Common myeloid progenitor, CD34-positive (primary cell): ENCODE measurements at regions not wholly inside any gene's neighbourhood (a gene's known extent, or its start where the extent isn't known, plus 50 kb on each side); places are given as distances from the start of the nearest gene placed in this dataset.
"Not testable (repeated sequence)": the region's sequence is repeated elsewhere in the genome, so short reads cannot be mapped to it uniquely, and the experiment has no call there.

ENCODE experiments used
- CTCF ChIA-PET: fragments of 350-600 bp; sonication (Branson Sonifier 250); formaldehyde crosslinking; loops from one replicate; lab custom pipeline; 2021; ENCODE audit warnings: antibody characterized with exemption; lab: Charles Lee
- POLR2A ChIA-PET: fragments of 350-600 bp; sonication (Branson Sonifier 250); formaldehyde crosslinking; loops from one replicate; lab custom pipeline; 2021; ENCODE audit warnings: antibody characterized with exemption; lab: Charles Lee
- DNase-seq, 3 donors: peaks; one replicate each; pipeline versions ENCODE4 v3.0.0 to v3.0.0-alpha.2; 2013
- H3K27ac ChIP-seq, 2 experiments: 1 replicate in 1 of 2; 2 replicates in 1 of 2; pipeline ENCODE4 v1.7.0; 2013; ENCODE audit warnings: inconsistent platforms in 2 of 2, low read length in 2 of 2, mild to moderate bottlenecking in 2 of 2, low read depth in 1 of 2, moderate library complexity in 1 of 2; ENCODE audit not compliant: severe bottlenecking in 2 of 2, insufficient read depth in 1 of 2, poor library complexity in 1 of 2
- H3K27me3 ChIP-seq, 5 experiments: replicated peaks in 2 of 5; 1 replicate in 3 of 5; 2 replicates in 2 of 5; pipeline versions ENCODE4 v1.6.1 to v1.7.0; 2013; ENCODE audit warnings: low read length in 4 of 5, mild to moderate bottlenecking in 2 of 5, moderate library complexity in 2 of 5, inconsistent platforms in 1 of 5; ENCODE audit not compliant: insufficient read depth in 5 of 5, control insufficient read depth in 4 of 5
- H3K36me3 ChIP-seq, 4 experiments: 1 replicate in 2 of 4; 2 replicates in 2 of 4; pipeline versions ENCODE4 v1.6.1 to v1.7.0; 2013; ENCODE audit warnings: low read length in 3 of 4, control low read depth in 1 of 4, mild to moderate bottlenecking in 1 of 4; ENCODE audit not compliant: control insufficient read depth in 4 of 4, insufficient read depth in 4 of 4
- H3K4me1 ChIP-seq, 4 experiments: 1 replicate in 3 of 4; 2 replicates in 1 of 4; pipeline versions ENCODE4 v1.6.1 to v1.7.1; 2013; ENCODE audit warnings: low read length in 3 of 4, mild to moderate bottlenecking in 3 of 4, control low read depth in 1 of 4, inconsistent platforms in 1 of 4, moderate library complexity in 1 of 4; ENCODE audit not compliant: control insufficient read depth in 4 of 4, insufficient read depth in 4 of 4; ENCODE audit errors: control extremely low read depth in 1 of 4
- H3K4me3 ChIP-seq, 7 experiments: 1 replicate in 4 of 7; 2 replicates in 3 of 7; pipeline versions ENCODE4 v1.5.1 to v1.7.0; 2013; ENCODE audit warnings: mild to moderate bottlenecking in 7 of 7, low read length in 6 of 7, moderate library complexity in 6 of 7, inconsistent platforms in 2 of 7, low read depth in 2 of 7, control low read depth in 1 of 7; ENCODE audit not compliant: insufficient read depth in 4 of 7, control insufficient read depth in 1 of 7; ENCODE audit errors: extremely low read depth in 1 of 7
- H3K9me3 ChIP-seq, 5 experiments: 1 replicate in 4 of 5; 2 replicates in 1 of 5; pipeline versions ENCODE4 v1.6.1 to v1.7.1; 2013; ENCODE audit warnings: low read length in 4 of 5, mild to moderate bottlenecking in 2 of 5, inconsistent platforms in 1 of 5, low read depth in 1 of 5, moderate library complexity in 1 of 5; ENCODE audit not compliant: control insufficient read depth in 4 of 5, insufficient read depth in 2 of 5; ENCODE audit errors: control extremely low read depth in 1 of 5
- WGBS: methylation state at CpG from one replicate; pipeline ENCODE4 v1.1.5; 2013; ENCODE audit not compliant: insufficient coverage; 5-methylcytosine and 5-hydroxymethylcytosine counted together

DNA sequence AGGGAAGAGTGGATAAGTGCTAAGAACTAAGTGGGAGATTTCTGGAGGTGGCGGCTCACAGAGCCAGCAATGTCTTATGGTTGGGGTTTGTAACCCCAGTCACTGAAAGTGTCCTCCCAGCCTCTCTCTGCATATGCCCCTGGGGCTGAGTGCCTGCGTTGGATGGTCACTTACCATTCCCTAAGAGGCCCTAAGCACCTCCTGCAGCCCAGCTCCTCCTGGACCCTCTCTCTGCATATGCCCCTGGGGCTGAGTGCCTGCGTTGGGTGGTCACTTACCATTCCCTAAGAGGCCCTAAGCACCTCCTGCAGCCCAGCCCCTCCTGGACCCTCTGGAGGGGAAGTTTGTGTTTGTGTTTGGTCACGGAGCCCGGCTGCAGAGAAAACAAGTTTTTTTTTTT, 425.8 kb downstream of the TMEM121 start:
- H3K36me3 ChIP-seq: no peaks in the 10 kb centered on the region
- H3K4me3 ChIP-seq: no peak overlapping the region
- peaks cover 0 to 9% (median 7%) of the 10 kb centered on the region in 4 experiments for H3K4me1 ChIP-seq
- no peak overlapping the region for H3K27ac ChIP-seq
- peaks cover 0 to 5% (median 0%) of the 10 kb centered on the region in 5 experiments for H3K9me3 ChIP-seq
- no peaks in the 10 kb centered on the region for H3K27me3 ChIP-seq
- DNase-seq: no peak
- 93% methylated on average over 3 of the region's 5 CpGs for WGBS
- ChIA-PET POLR2A (no interaction called here), CTCF (interaction anchor here (2.2 kb wide), 1 partner anchor 12 kb away, joined by 8 read pairs; no protein-coding TSS in a partner anchor)

- H3K9me3 ChIP-seq: peaks cover 0 to 5% (median 0%) of the 10 kb centered on the region in 5 experiments
- no peak overlapping the region for H3K27ac ChIP-seq
- H3K27me3 ChIP-seq: no peaks in the 10 kb centered on the region
- no peak for DNase-seq
- H3K4me1 ChIP-seq: peaks cover 0 to 9% (median 7%) of the 10 kb centered on the region in 4 experiments
- no peaks in the 10 kb centered on the region for H3K36me3 ChIP-seq
- no peak overlapping the region for H3K4me3 ChIP-seq
- 100% methylated on average over 1 of the region's 1 CpG for WGBS
- ChIA-PET CTCF (no interaction called here), POLR2A (no interaction called here)
Measured at GRCh38 chr14:105952826-105953225, 426.4 kb downstream of the TMEM121 start.

DNA sequence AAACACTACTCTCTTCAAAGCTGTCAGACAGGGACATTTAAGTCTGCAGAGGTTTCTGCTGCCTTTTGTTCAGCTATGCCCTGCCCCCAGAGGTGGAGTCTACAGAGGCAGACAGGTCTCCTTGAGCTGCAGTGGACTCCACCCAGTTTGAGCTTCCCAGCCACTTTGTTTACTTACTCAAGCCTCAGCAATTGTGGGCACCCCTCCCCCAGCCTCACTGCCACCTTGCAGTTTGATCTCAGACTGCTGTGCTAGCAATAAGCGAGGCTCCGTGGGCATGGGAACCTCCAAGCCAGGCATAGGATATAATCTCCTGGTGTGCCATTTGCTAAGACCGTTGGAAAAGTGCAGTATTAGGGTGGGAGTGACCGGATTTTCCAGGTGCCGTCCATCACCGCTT, 435.2 kb downstream of the TMEM121 start:
- H3K4me1 ChIP-seq, DNase-seq, POLR2A ChIA-PET, H3K4me3 ChIP-seq, H3K27ac ChIP-seq, CTCF ChIA-PET, H3K27me3 ChIP-seq, H3K36me3 ChIP-seq: not testable (repeated sequence)
- WGBS: 92% methylated on average over 6 of the region's 6 CpGs
- H3K9me3 ChIP-seq: peaks cover 0 to 12% (median 0%) of the 10 kb centered on the region in 5 experiments

GRCh38 chr14:105962532-105962931, 436.1 kb downstream of the TMEM121 start:
- DNase-seq: no peak
- ChIA-PET POLR2A (no interaction called here), CTCF (interaction anchor here (2.5 kb wide), 1 partner anchor 12 kb away, joined by 11 read pairs; no protein-coding TSS in a partner anchor)
- Histone ChIP-seq H3K9me3 (peaks cover 0 to 12% (median 0%) of the 10 kb centered on the region in 5 experiments), H3K27ac (no peak overlapping the region), H3K4me1 (peaks cover 0 to 2% (median under 1%) of the 10 kb centered on the region in 4 experiments), H3K27me3 (no peaks in the 10 kb centered on the region), H3K36me3 (no peaks in the 10 kb centered on the region), H3K4me3 (no peak overlapping the region)
- WGBS: 56% methylated on average over 1 of the region's 3 CpGs

- CTCF ChIA-PET: interaction anchor here (1.3 to 1.7 kb wide), 2 partner anchors 18 to 292 kb away, joined by 3 to 4 read pairs; no protein-coding TSS in a partner anchor
- DNase-seq: no peak
- Histone ChIP-seq H3K36me3 (no peaks in the 10 kb centered on the region), H3K4me3 (no peak overlapping the region), H3K4me1 (peaks cover 0 to 9% (median 2%) of the 10 kb centered on the region in 4 experiments), H3K27ac (no peak overlapping the region), H3K9me3 (peaks cover 0 to 3% (median 0%) of the 10 kb centered on the region in 5 experiments), H3K27me3 (no peaks in the 10 kb centered on the region)
- WGBS: 100% methylated on average over 3 of the region's 11 CpGs
- POLR2A ChIA-PET: no interaction called here
Measured at GRCh38 chr14:105968291-105968690, 441.9 kb downstream of the TMEM121 start.

DNA sequence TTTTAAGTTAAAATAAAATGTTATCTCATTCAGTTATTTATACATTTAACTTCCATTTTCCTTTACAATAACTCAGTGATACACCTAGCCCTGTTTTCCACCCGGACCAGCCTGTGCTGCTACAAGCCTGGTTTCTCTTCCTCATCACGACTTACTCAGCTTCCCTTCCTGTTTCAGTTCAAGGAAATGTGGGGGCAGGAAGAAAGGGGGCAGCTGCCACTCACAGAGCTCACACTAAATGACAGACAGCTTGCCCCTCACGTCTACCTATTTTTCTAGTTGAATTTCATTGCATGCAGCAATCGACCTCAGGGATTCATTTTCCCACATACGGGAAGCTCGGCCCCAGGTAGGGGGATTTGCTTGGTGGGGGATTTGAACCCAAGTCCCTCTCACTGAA, 442.6 kb downstream of the TMEM121 start:
- CTCF ChIA-PET: interaction anchor here (1.0 to 1.3 kb wide), 4 partner anchors 11 to 293 kb away, joined by 3 to 6 read pairs (median 4); no protein-coding TSS in a partner anchor
- POLR2A ChIA-PET, H3K27me3 ChIP-seq, H3K27ac ChIP-seq, DNase-seq, H3K9me3 ChIP-seq, H3K4me1 ChIP-seq, H3K4me3 ChIP-seq, H3K36me3 ChIP-seq: not testable (repeated sequence)
- 29% methylated on average over 1 of the region's 6 CpGs for WGBS

GRCh38 chr14:105970821-105971220, 444.4 kb downstream of the TMEM121 start:
- H3K36me3 ChIP-seq, H3K4me3 ChIP-seq, CTCF ChIA-PET, POLR2A ChIA-PET, H3K9me3 ChIP-seq, H3K27me3 ChIP-seq: not testable (repeated sequence)
- DNase-seq: peak; percentile 31 to 90 (median 68)
- 60% methylated on average over 6 of the region's 8 CpGs for WGBS
- H3K4me1 ChIP-seq: peaks cover 0 to 14% (median 5%) of the 10 kb centered on the region in 4 experiments
- H3K27ac ChIP-seq: peak overlapping the region in 1 of 2 experiments; percentile 31
